NOMO-1 (cell line): ENCODE measurements at regions not wholly inside any gene's neighbourhood (a gene's known extent, or its start where the extent isn't known, plus 50 kb on each side); places are given as distances from the start of the nearest gene placed in this dataset.

ENCODE experiments used
- DNase-seq, 2 experiments: peaks; one replicate each; lab custom pipeline; 2025; ENCODE audit not compliant: unreplicated experiment in 2 of 2; lab: John Stamatoyannopoulos, UW

GRCh38 chr18:11283479-11284161, 134.3 kb upstream of the PIEZO2 start:
- no peak for DNase-seq

- no peak for DNase-seq
These were observed 130.1 kb upstream of the PIEZO2 start for GRCh38 chr18:11279461-11279860.

GRCh38 chr18:11276678-11277077, 127.3 kb upstream of the PIEZO2 start:
- DNase-seq: no peak

- no peak for DNase-seq
These were observed 124.9 kb upstream of the PIEZO2 start for GRCh38 chr18:11274144-11274794.

- DNase-seq: no peak
These were observed 123.1 kb upstream of the PIEZO2 start for GRCh38 chr18:11272516-11272915.

GRCh38 chr18:11271954-11272353, 122.6 kb upstream of the PIEZO2 start:
- peak in 1 of 2 experiments; percentile 16 for DNase-seq

GRCh38 chr18:11269257-11269656, 119.9 kb upstream of the PIEZO2 start:
- no peak for DNase-seq

GRCh38 chr18:11268741-11269233, 119.4 kb upstream of the PIEZO2 start:
- no peak for DNase-seq

GRCh38 chr18:11268153-11268552, 118.8 kb upstream of the PIEZO2 start:
- no peak for DNase-seq

- no peak for DNase-seq
These were observed 117.6 kb upstream of the PIEZO2 start for GRCh38 chr18:11266781-11267480.

GRCh38 chr18:11261486-11261885, 112.1 kb upstream of the PIEZO2 start:
- DNase-seq: no peak

- DNase-seq: no peak
These were observed 111.6 kb upstream of the PIEZO2 start for GRCh38 chr18:11260961-11261461.

- DNase-seq: peak in 1 of 2 experiments; percentile 14
These were observed 110.2 kb upstream of the PIEZO2 start for GRCh38 chr18:11259469-11260150.

- DNase-seq: no peak
These were observed 108.8 kb upstream of the PIEZO2 start for GRCh38 chr18:11258039-11258610.

GRCh38 chr18:11256251-11256650, 106.9 kb upstream of the PIEZO2 start:
- DNase-seq: no peak

- DNase-seq: no peak
These were observed 102.5 kb upstream of the PIEZO2 start for GRCh38 chr18:11251891-11252270.

- no peak for DNase-seq
These were observed 102.0 kb upstream of the PIEZO2 start for GRCh38 chr18:11251229-11251890.

GRCh38 chr18:11249391-11249790, 100.0 kb upstream of the PIEZO2 start:
- no peak for DNase-seq

- DNase-seq: no peak
These were observed 98.1 kb upstream of the PIEZO2 start for GRCh38 chr18:11247381-11247970.
